ENCODE measurements at regions not wholly inside any gene's neighbourhood (a gene's known extent, or its start where the extent isn't known, plus 50 kb on each side); places are given as distances from the start of the nearest gene placed in this dataset.

GRCh38 chr14:98185036-98185435 is 1087.0 kb downstream of the BCL11B start:
- TF ChIP-seq POLR2A (IDR thresholded peaks at IDR 0.05; ENCODE audit: low read length) (no peak), GATA1 (IDR thresholded peaks at IDR 0.05; ENCODE audit: low read depth, low read length) (no peak)

All from erythroblast (primary cell).